DMS153 treated with DMSO at 0.1 percent for 48 hours (cell line): ENCODE measurements at regions not wholly inside any gene's neighbourhood (a gene's known extent, or its start where the extent isn't known, plus 50 kb on each side); places are given as distances from the start of the nearest gene placed in this dataset.
"Not testable (repeated sequence)": the region's sequence is repeated elsewhere in the genome, so short reads cannot be mapped to it uniquely, and the experiment has no call there.

ENCODE experiments used
- DNase-seq: peaks from one replicate; lab custom pipeline; 2025; ENCODE audit not compliant: unreplicated experiment; lab: John Stamatoyannopoulos, UW

DNA sequence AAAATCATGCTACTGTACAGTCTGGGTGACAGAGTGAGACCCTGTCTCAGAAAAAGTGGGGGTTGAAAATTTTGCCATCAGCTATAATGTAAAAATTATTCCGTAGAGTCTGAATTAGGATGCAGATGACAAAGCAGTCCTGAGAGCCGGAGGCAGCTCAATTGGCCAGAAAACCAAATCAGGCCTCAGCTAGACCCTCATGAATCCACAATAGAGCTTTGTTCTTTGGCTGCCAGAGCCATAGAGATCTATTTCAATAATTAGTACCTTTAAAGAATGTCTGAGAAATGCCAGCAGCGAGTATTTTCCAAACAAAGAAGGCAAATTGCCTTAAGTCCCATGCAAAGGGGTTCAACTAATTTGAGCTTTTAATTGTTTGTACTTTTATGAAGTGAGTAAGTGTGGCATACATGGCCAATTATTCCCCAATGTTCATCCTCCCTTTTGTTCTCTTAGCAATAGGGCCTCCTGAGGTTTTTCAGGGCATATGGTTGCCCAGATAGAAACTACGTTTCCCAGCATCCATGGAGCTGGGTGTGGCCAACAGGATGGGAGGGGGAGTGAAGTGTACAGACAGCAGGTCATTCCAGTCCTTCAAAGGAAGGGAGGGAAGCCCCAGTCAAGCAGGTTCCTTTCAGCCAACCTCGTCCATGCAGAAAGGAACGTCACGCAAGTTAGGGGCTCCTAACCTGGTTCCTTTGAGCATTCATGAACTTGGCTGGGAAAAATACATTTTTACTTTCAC lies 211.3 kb upstream of the APCDD1 start:
- no peak for DNase-seq

DNA sequence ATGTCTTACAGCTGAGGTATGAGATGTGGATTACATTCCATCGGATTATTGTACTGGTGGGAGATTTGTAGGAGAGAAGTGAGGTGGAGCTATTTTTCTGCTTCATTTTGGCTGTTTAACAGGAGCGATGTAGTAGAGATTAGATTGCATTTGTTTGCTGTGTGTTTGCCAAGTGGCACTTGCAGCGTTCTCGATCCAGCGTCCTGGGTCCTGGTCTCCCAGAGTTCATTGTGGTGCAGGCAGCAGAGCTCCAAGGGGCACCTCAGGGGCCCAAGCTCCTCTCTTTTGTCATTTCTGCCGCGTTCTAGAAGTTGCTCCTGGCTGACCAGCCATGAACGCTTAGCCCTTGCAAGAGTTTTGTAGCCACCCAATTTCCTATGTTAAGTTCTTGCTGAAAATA lies 210.1 kb upstream of the APCDD1 start:
- DNase-seq, result no peak

DNA sequence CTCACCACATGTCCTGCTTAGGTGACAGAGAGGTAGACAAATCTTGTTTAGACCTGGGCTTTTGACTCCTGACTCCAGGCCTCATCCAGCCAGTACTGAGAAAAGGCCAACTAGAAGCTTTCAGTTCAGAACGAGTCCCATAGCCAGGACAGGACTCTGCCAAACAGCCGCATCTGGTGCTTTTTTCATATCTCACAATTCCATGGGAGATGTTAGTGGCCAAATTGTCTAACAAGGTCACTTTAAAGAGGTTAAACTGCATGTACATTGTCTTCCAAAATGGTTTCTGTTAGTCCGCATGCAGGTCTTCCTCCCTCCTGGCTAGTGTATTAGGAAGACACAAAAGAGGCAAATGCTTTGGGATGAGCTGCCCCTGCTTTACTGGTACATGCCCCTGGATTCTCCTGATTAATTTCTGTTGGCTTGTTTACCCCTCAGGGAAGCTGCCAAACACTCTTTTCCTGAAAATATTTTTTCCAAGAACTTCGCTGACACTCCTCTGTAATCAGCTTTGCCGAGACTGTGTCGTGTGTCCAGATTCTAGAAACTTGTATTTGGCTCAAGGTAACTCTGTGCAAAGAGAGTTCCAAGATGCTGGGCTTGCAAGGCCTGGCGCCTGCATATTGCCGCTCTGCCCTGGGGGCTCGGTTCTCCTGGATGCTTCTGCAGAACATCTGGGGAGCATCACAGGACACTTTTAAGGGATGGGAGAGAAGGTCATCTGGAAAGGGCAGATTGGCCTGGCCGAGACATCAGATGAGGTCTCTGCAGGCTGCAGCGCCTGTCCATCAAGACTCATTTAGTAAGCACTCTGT lies 209.2 kb upstream of the APCDD1 start:
- DNase-seq, result no peak

DNA sequence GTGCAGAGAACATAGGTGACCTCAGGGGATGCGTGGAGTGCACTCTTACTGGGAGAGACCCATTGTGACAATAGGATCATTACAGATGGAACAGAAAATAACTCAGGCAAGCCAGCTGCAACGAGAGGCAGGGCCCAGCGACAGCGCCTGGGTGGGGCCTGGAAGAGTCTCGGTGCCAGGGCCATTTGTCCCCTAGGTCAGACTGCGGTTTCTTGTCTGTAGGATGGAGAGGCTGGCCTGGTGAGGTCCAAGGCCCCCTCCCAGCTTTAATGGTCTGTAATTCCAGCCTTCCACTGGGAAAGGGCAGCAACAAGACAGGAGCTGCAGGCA lies 208.6 kb upstream of the APCDD1 start:
- no peak for DNase-seq

DNA sequence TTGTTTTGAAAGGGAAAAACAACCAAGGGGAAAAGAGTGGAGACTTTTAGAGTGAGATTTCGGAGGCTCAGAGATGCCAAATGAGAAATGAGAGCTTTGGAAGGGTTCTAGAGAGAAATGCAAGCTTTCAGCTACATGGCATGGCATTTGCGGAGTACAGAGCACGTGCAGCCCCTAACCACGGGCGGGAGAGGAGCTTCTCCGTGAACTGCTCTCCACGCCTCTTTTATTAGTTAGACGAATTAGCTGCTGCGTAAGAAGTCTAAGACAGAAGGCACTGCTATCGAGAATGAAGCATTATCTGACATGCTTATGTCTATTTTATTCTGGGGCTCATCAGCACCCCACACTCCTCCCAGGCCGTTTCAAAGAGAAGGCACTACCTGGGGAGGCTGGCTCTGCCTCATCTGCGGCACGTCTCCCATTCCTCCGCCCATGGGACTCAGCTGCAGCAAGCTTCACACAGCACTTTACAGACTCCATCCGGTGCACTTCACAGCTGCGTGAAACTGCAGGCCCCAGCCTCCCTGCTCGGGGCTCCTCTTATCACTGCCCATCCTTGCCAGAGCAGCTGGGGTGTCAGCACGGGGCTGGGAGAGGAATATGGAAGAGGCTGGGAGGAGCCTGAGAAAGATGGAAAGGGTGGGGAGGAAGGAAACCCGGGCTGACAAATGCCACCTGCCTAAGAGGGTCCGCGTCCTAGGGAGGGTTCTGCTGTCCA lies 207.3 kb upstream of the APCDD1 start:
- no peak for DNase-seq

DNA sequence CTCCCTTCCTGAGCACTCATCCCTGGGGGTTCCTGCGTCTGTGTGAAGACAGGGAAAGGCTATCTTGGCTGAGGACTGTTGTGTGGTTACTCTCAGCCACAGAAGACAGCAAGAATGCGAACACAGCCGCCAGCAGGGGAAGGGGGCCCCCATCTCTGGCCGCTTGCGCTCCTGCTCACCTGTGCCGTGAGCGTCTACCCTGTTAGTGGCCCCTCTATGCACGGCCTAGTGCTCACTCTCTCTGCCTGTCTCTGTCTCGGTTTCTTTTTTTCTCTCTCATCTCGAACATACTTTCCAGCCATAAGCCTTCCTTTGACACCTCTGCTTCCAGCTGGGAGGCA lies 206.7 kb upstream of the APCDD1 start:
- DNase-seq, result no peak

DNA sequence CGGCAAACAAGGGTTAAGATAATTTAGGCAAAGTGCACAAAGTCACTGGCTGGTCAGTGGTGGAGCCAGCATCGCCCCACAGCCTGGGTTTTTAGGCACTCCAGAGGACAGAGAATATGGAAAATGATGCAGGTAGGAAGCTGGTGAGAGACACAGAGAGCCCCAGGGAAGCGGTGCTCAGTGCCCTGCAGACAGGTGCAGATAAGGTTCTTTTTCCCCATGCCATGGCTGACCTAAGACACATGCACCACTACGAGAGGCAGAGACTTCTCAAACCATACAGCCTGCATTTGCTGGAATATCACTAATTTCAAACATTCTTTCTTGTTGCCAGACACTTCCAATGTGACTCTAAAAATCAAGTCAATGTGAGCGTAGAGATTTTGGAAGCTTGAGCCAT lies 205.7 kb upstream of the APCDD1 start:
- no peak for DNase-seq

DNA sequence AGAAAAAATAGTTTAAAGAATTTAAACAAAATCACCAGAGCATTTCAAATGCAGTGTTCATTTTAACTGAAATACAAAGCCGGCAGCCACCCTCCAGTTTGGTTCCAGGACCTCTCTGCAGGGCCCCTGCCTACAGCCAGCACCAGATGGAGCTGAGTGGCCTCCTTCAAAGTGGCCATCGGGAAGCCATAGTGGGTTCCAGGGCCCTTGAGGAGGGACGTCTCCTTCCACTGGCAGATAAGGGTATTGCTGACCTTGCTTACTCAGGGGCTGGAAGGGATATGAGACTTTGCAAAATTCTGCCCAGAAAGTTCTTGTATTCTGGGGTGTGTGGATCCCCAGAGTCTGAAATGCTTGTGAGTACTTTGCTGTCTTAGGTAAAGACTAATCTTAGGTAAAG lies 205.2 kb upstream of the APCDD1 start:
- no peak for DNase-seq

DNA sequence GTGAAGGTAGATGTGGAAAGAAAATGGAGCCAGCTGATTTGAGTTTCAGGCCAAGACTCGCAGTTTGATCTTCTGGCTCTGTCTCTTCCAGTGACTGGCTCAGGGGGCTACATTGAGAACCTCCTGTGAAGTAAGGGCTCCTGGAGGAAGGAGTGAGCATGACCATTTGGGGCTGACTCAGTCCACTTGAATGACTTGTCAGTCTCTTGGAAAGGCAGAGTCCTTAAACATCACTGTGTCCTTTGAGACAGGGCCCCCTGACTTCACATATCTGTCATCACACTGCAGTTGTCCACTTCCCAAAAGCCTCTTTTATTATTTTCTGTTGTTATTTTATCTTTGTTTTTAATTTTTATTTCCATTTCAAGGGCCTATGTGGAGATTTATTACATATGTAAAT lies 204.6 kb upstream of the APCDD1 start:
- DNase-seq, result no peak

DNA sequence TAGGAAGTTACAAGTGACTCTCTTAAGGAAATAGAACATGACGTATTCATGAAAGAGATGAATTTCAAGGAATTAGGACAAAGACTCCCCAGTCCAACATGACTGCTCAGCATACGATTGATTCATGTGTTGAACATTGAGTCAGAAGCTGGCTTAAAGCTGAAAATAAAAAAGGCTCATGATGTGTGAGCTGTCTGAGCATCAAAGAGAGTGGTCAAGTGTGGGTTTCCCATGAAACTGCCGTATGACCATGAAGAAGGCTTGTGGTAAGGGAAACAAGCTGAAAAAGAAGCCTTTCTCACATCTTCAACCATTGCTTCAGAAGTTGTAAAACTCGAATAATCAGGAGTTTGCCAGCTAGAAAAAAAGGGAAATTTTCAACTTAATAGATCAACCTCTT lies 201.9 kb upstream of the APCDD1 start:
- DNase-seq, result no peak

DNA sequence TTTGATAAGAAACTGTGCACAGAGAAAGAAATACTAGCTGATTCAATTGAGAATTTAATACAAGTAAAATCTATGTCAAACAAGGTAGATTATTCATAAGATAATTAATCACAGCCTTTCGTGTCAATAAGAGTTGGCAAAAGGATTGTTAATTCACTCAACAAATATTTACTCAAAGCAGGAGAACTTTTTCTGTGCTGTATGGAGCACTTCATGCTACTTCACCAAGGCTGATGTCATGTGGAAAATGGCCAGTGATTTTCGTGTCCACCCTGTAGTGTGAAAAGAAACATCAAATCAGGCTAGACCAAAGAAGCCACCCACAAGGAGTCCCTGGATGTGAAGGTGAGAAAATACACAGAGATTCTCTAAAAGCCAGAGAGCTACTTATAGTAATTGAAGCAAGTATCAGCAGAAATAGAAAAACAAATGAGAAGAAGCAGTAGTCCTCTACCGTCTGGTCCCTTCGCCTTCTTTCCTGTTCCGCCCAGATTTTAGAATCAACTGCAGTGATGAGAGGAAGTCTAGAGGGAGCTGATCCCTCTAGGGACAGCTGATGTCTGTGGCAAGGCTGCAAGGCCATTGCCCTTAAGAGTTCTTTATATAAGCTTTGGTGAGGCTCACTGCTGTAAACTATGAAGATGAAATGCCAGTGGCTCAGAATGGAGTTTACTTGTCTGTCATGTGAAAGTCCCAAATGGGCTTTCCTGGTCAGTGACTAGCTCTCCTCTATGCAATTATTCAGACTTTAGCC lies 201.3 kb upstream of the APCDD1 start:
- no peak for DNase-seq

DNA sequence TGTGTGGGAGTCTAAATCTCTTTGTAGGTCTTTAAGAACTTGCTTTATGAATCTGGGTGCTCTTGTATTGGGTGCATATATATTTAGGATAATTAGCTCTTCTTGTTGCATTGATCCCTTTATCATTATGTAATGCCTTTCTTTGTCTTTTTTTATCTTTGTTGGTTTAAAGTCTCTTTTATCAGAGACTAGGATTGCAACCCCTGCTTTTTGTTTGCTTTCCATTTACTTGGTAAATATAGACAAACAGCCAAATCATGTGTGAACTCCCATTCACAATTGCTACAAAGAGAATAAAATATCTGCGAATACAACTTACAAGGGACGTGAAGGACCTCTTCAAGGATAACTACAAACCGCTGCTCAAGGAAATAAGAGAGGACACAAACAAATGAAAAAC lies 198.2 kb upstream of the APCDD1 start:
- not testable (repeated sequence) for DNase-seq

DNA sequence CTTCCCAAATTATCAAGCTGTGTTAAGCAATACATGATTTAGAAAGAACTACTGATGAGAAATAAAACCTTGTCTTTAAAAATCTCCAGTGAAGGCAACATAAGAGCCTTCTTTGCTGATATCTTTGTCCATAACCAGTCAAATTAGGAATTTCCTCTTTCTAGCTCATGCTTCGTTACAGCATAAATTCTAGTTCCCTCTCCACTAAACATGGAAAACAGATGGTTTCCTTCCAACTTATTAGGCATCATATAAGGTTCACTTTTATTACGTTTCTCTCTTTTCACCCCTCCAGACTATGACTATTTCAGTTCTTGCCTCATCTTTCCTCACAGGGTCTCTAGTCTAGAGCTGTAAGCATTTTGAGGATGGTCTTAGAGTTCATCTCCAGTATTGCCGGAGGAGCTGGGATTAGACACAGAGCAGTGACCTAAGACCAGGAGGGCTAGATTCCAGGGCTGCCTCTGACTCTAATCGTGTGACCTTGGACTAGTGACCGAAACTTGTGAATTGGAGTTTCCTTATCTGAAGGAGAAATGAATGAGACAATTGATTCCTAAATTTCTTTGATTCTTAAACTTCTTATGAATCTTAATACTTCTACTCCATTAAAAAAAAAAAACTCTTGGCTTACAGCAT lies 195.5 kb upstream of the APCDD1 start:
- no peak for DNase-seq

DNA sequence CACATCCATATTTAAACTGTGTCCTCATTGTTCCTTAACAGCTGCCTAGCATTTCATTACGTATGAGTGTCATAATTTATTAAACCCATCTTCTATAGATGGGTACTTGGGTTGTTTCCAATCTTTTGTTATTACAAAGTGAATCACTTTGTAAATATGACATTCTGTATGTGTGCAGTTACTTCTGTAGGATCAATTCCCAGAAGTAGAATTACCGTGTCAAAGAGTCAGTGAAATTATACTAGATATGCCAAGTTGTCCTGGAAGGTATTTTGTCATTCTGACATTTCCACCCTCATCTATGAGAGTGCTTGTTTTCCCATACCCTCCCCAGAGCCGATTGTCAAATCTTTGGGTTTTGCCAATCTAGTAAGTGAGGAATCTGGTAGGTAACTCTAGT lies 194.5 kb upstream of the APCDD1 start:
- no peak for DNase-seq

DNA sequence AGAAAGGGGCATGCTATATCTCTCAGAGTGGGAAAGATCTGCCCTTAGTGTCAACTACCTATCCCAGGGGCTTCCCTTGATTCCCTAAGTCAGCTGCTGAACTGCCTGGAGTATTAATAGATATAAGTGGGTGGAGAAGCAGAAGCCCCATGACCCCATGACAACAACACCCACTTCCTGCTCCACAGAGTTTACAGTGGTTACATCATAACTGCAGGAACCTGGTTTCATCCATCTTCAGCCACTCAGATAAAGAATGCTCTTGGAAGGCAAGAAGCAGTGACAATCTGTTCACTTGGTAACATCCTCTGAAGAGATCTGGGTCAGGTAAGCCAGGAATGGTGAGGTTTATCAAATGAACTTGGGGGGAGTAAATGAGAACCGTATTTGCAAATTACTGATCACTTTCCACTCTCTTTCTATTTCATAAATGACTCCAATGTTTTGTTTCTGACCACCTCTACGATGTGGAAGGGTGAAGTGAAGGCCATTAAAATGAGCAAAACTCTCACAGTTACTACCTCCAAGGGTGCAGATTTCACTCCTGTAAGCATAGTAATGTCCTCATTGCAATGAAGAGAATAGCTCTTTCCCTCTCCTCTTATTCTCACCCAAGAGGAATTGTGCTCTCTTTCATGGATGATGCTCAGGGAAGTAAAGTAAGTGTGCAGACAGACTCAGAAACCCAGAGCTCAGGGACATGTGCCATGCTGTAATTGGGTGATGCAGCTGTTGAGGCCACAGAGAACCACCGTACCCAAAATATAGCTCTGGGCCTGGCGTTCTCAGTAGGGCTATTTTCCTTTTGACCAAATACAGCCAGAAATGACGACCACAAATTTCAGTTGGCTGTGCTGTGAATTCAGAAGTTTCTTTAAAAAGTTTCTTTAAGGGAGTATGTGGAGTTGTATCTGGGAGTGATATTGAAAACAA lies 192.8 kb upstream of the APCDD1 start:
- DNase-seq, result no peak

DNA sequence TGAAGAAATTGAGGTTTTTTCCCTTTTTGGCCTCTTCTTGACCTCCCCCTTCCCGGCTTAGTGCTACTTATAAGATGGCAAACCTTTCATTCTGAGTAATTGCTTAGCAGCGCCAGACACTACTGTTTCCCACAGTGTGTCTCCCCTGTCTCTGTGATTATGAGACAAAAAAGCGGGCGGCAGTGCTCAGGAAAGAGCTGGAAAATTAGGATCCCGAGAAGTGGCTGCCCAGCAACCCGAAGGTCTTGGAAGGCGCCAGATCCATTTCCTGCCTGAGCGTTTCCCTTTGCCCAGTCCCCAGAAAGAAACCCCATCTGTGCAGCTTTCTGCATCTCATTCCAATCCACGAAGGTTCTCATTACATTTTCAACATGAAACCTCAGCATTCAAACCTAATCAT lies 191.9 kb upstream of the APCDD1 start:
- DNase-seq, result no peak

DNA sequence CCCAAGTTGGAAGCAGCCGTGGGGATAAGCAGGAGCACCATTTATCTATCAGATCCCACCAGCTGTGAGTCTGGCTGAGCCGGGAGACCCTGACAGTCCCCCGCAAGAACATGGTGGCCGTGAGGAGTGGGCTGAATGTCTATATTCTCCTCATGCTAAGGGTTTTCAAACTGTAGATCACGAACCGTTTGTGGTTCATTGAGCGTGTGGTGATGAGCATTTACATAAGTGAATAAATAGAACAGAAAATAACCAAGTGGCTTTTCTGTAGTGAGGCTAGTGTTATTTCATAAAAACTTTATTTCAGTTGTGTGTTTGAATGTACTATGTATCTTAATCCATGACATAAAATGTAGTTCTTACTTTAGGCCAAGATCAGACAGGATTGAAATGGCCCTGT lies 190.2 kb upstream of the APCDD1 start:
- no peak for DNase-seq

DNA sequence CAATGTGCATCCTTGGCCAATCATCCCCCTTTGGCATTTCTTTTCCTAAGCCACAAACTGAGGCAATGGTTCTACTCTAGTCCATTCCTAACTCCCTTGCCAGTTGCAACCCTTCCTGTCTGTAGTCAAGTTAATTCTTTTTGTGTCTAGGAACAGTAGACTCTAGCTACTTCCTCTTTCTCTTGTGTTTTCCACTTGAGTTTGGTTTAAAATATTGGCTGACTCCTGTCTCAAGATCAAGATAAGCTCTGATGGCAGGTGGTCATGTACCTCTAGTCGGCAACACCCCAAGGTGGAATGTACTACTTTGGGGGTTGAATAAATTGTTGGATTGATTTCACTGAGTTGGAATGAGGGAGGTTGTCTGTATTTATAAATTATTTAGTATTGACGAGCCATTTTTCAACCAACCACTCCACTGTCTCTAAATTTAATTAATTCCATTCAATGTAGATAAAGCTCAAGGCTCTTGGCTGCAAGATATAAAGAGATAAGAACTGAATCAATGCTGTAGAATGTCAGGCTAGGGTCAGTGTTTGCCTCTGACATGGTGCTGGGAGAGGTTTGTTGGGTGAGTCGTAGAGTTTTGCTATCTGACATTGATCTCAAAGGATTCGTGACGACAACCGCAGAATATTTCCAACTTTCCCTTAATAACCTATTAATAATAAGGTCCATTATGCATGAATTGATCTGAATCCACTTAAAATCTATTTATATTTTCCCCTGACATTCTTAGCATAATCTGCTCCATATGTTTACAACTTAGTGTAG lies 188.7 kb upstream of the APCDD1 start:
- no peak for DNase-seq

DNA sequence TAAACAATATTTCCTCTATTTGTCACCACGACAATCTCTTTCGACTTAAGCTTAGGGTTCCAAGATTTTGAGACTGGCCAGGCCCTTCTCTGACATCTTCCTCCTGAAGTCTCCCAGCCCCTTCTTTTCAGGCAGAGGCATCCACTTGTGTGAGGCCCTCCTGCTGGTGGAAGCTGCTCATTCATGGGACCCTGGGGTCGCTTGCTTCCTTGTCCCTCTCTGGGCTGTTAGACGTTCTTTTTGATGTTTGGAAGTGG lies 188.2 kb upstream of the APCDD1 start:
- no peak for DNase-seq

DNA sequence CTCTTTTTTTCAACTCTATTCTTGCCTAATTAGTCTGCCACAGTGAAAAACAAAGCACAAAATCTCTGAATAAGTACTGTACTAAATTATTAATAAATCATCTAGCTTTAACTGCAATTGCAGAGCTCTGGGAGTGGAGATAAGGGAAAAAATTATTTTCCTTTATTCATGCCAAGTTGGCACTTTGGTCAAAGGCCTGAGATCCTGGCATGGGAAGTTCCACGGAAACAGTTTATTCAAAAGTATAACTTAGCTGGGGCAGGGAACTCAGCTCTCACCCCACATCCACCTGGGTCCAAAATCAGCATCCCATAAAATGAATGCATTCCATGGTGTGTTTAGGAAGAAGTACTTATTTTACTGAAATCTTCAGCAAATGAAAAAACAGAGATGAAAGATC lies 185.2 kb upstream of the APCDD1 start:
- no peak for DNase-seq
